ENCODE measurements at regions not wholly inside any gene's neighbourhood (a gene's known extent, or its start where the extent isn't known, plus 50 kb on each side); places are given as distances from the start of the nearest gene placed in this dataset.

GRCh38 chr4:87717276-87718031 is 67.4 kb downstream of the DMP1 start:
- TF ChIP-seq JUND (IDR thresholded peaks at IDR 0.05) = no peak
- no peak for TF ChIP-seq CTCF (IDR thresholded peaks at IDR 0.05; ENCODE audit: low read depth, low read length, missing input control)
- TF ChIP-seq RXRA (IDR thresholded peaks at IDR 0.05) = no peak
- no peak for TF ChIP-seq FOXA1 (IDR thresholded peaks at IDR 0.05)
